CD4-positive, alpha-beta T cell treated with Interleukin-12 subunit alpha and Interleukin-12 subunit beta, for 1 hour (primary cell): ENCODE measurements at regions not wholly inside any gene's neighbourhood (a gene's known extent, or its start where the extent isn't known, plus 50 kb on each side); places are given as distances from the start of the nearest gene placed in this dataset.

Source experiments
- DNase-seq: peaks from one replicate; pipeline ENCODE4 v3.0.0-alpha.2; 2020

DNA sequence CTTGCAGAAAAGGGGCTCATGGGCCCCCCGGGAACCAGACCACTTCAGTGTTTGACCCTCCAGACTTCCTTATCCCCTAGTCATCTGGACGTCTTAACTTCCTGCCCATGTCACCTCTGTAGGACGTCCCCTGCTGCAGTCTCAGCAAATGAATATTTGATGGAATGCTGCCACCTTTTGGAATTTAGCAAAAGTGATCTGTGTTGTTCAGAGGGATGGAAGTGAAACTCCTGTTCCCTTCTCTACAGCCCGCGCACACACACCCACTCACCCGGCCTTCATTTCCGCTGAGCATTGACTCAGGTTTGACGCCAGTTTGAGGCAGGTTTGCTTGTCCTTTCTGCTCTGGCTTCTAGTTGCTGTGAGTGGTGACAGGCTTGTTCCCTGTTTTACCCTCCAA, 507.2 kb upstream of the EEF2KMT start:
- no peak for DNase-seq

DNA sequence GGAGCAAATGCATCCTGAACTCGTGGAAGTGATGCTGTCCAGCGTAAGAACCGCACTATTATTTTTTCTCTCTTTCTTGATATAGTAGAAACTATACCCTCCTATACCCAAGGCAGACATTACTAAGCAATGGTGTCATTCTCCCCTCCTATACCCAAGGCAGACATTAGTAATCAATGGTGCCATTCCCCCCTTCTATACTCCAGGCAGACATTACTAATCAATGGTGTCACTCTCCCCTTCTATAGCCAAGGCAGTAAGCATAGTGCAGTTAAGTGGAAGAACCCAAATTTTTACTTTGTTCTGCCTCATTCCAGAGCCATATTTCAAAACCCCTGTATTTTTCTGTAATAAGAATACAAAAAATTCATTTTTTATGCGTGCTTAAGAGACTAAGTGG, 506.2 kb upstream of the EEF2KMT start:
- no peak for DNase-seq

DNA sequence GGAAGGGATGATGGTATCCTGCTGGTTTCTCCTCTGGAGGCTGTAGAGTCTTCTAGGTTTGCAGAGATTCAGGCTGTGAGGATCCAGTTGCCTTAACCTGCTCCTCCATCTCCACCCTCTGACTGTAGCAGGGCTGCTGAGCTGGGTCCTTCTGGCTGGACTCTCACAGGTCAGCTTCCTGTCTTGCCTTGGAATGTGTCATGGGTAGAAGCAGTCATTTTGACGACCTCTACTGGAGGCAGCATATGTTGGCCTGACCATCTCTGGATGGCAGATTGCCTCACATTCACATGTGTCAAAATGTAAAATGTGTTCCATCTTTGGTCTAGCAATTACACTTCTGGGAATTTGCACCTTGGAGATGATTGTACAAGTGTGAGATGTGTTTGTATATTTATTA, 504.4 kb upstream of the EEF2KMT start:
- DNase-seq: no peak

DNA sequence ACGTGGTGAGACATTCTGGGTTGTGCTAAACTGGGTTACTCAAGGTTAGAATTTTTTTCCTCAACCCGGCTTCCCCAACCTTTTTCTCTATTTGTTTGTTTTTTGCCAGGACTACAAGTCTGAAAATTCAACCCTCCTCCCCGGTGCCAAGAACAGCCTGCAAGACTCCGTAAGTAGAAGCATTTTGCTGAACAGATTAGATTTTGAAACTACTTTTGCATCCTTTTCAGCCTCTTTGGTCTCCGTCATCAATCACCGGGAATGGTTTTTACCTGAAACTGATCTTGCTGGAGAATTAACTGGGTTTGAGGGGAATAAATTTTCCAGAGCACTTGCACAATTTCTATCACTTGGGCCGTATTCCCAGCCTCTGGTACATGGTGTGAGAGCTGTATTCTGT, 501.2 kb upstream of the EEF2KMT start:
- DNase-seq: no peak

DNA sequence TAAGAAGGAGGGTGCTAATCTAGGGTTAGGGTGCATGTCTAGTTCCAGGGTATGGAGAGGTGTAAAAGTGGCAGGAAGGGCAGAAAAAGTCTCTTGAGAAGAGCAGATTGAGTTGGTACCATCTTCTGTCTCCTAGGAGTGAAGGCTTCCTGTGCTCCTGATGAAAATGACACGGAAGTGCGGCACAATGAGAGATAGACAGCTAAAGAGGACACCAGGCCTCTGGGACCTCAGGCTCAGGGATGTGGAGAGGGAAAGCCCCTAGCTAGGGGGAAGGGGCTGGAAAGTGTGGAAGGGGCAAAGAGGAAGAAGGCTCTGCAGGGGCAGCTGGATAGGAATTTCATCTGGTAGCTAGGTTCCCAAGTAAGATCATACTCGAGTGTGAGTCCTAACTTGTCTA, 498.3 kb upstream of the EEF2KMT start:
- no peak for DNase-seq

DNA sequence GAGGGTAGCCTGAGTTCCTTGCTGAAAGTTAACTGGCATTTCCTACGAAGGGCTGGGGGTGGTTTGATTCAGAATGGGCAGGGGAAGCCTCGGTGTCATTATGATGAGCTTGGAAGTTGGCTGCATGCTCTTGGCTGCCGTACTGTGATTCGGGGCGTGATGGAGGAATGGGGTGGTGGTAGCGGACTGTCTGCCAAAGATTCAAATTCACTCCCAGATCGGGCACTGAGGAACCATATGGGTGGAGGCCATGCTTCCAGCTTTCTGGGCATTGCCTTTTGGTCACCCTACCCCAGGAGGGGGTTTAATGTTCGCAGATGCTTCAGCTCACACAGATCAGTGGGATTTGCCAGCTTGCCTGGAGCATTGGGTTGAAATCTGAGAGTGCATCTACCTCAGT, 492.8 kb upstream of the EEF2KMT start:
- DNase-seq: no peak

DNA sequence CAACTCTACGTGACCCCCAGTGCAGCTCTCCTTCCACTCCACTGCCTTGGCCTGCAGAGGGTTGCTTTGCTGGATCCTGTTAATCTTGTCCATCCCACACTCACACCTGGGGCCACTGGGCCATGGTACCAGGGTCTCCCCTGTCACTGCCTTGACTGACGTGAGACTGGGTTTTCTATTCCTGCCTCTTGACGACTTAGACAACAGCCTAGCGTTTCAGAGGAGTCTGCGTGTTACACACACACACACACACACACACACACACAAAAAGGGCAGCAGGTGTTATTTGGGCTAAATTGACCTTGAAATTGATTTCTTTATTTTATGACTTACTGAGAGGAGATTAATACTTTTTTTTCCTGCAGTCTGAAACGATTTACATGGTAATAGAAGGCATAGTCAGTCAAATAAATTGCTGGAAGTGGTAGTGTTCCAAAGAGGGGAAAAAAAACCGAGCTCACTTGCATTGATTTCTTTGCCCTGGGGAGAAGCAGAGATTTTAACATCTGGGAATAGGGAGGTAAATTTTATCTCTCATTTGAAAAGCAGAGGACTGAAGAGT, 492.3 kb upstream of the EEF2KMT start:
- DNase-seq: no peak

DNA sequence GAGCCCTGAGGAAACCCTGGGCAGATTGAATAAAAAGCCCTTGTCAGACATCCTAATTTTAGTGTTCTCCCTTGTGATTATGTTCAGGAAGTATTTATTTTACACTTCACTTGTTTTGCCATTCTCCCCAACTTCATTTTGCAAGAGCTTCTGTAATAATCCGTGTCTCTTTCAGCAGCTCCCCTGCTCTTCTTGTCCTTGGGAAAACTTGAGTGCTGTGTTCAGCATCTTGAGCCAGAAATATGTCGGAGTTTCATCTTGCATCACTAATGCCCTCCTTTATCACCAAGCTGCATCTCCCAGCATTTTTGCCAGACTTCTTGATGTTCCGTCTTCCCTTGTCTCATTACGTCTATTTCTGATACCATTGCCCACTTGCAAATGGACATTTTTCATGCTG, 486.5 kb upstream of the EEF2KMT start:
- no peak for DNase-seq

DNA sequence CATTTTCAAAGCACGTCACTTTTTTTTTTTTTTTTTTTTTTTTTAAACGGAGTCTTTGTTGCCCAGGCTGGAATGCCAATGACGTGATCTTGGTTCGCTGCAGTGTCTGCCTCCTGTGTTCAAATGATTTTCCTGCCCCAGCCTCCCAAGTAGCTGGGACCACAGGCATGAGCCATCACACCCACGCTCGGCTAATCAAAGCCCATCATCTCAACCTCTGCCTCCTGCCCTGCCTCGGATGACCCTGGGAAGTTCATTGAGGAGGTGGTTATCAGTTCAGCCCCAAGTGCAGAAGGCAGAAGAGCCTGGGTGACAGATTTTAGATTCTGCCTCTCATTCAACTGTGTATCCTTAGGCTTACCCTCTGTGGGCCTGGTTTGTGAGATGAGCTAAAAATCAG, 484.9 kb upstream of the EEF2KMT start:
- no peak for DNase-seq

DNA sequence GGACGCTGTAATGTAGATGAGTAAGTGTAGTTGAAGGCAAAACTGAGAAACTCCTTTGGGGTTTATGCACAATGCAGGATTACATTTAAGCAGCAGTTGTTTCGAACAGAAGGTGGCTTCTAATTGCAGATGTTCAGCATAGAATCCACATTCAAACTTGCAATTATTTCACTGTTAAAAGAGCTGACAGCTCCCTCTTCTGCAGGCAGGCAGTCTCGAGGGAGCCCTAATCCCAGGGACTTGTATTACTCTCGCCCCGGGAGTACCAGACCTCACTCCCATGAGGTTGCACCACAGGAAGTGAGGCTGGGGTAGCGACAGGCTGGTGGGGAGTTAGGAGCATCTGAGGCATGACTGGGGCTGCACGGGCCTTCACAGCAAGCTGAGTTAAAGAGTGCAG, 484.3 kb upstream of the EEF2KMT start:
- no peak for DNase-seq

DNA sequence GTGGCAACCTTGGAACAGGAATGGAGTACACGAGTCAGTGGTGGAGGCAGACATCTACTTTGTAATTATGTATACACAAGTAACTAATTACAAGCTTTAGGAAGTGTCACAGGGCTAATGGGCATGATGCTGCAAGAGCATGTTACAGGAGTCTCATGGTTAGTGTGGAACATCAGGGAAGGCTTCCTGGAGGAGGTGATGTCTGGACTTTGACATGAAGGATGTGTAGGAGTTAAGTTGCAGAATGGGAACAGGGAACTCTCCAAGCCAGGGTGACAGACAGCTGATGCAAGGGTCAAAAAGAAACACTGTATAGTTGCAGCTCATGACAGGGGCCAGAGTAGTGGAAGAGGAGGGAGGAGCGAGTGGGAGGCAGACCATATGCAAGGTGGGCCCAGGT, 483.8 kb upstream of the EEF2KMT start:
- DNase-seq: no peak

DNA sequence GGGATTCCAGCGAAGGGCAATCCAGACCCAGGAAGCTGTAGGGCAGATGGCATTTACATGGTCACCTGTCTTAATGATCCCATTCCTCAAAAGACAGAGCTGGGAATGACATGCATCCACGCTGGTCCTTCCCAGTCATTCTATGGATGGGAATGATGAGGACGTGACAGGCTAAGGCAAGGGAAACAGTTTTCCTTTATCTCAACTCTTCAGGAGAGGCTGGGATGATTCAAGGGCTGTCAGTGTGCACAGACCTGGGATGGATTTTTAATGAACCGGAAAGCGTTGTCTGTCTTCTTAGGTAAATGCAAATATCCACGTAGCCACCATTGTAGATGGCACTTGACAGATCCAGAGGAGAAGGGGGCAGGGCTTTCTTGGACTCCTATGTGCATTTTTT, 483.2 kb upstream of the EEF2KMT start:
- DNase-seq: no peak

DNA sequence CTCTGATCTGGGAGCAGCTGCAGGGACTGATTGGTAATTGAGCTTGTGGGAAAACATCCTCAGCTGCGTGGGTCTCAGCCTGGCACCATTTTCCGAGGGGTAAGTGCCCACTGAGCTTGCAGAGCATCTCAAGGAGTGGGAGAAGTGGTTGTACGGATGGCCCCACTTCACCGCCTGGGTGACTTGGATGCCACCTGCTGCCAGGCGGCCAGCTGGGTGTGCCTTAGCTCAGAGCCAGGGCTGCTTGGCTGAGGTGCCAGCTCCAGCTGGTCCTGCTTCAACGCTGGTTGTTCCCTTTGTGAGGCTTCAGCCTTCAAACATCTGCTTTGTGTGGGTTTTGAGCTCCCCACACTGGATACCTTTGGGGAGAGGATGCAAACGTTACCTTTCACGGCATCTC, 482.7 kb upstream of the EEF2KMT start:
- no peak for DNase-seq

DNA sequence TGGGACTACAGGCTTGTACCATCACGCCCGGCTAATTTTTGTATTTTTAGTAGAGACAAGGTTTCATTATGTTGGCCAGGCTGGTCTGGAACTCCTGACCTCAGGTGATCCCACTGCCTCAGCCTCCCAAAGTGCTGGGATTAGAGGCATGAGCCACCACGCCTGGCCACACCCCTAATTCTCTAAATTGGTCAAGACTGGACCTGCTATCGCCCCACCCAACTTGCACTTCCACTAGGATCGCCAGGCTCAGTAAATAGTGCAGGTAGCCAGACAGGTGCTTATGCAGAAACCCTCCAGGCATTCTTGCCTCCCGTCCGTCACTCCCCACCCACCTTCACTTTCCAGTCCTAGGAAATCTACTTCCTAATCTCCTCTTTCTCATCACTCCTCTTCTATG, 481.4 kb upstream of the EEF2KMT start:
- DNase-seq: no peak

DNA sequence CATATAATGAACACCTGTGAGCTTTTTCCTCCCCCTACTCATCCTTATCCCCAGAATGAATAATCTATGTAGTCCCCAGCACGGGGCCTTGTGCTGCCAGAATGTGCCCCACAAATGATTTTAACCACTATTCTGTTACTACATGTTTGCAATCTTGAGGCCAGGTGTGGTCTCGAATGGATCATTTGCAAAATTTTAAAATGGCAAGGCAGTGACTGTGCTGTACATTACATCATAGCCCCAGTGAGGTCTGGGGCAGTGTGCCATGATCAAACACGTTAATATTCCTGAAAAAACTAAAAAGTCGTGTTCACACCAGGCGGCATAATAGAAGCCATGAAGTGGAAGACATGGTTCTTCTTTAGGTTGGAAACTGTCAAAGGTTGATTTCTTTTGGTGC, 479.9 kb upstream of the EEF2KMT start:
- DNase-seq: no peak

DNA sequence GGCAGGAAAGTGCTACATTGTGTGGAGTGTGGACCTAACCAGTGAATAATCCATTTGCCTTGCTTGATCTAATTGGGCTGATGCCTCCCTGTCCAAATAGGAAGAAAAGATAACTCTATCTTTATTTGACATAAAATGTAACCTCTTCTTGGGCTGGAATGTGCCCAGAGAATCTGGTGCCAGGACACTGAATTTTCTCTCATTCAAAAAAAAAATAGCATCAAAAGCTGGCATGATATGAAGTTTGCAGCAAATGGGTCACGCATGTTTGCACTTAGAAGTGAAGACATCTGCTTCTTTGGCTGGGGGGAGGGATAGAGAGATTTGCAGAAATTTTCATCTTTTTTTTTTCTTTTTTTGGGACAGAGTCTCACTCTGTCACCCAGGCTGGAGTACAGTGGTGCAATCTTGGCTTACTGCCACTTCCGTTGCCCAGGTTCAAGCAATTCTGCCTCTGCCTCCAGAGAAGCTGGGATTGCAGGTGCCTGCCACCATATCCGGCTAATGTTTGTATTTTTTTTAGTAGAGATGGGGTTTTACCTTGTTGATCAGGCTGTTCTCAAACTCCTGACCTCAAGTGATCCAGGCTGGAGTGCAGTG, 478.2 kb upstream of the EEF2KMT start:
- no peak for DNase-seq

DNA sequence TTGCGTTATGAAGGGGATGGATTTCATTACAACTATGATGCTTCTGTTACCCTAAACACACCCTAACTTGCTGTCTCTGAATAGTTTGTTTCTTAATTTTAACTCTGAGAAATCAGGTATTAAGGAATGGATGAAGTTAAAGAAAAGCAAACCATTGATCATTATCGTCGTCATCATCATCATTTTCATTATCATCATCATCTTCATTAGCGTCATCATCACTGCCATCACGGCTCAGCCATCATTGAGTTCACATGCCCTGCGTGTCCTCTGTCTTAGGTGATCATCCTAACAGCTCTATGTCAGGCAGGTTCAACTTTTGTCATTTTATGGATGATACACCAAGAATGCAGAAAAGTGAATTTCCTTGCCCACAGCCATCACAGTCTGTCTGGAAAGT, 477.5 kb upstream of the EEF2KMT start:
- no peak for DNase-seq

DNA sequence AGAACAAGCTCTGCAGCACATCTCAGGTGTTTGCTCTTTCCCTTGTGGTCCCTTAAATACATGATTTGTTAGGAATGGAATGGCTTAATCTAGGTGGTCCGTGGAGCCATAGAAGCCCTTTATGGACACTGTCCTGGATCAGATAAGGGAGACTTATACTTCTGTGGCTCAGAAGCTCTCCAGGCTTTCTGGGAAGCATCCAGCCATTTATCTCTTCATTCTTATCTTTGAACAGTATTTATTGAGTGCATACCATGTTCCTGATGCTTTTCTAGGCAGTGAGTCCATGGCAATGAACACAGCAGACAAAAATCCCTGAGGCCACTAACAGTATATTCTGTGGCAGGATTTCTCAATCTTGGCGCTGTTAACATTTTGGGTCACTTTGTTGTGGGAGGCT, 474.5 kb upstream of the EEF2KMT start:
- no peak for DNase-seq

DNA sequence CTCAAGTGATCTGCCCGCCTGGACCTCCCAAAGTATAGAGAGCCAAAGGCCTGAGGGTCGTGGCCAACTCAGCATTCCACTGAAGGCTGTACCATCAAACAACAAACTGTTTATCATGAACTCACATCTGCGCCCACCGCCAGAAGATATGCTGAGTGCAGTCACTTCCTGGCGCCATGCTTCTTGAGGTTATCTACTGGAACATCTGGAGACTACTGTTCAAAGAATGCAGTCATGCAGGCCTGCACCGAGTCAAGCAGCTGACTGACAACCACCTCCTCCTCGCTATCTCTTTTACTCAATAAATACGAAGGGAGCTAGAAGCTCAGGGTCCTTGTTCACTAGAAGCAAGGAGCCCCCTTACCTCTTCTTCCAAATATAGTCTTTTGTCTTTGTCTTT, 473.9 kb upstream of the EEF2KMT start:
- DNase-seq: no peak

DNA sequence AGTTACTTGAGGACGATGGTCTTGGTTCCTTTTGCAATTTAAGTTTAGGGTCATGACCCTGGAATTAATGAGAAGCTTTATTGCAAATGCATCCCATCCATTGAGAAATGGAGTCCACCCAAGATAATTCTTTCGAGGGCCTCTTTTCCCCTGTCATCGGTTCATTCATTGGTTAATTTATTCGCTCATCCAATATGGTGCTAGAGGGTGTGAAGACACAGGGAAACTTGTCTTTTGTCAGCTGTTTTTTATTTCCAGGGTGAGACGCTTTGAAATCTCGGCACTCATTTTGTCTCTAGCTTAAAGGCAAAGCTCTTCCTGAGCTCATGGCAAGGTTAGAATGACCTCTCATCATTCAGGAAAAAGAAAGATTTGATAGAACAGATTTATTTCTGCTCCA, 464.2 kb upstream of the EEF2KMT start:
- DNase-seq: no peak

DNA sequence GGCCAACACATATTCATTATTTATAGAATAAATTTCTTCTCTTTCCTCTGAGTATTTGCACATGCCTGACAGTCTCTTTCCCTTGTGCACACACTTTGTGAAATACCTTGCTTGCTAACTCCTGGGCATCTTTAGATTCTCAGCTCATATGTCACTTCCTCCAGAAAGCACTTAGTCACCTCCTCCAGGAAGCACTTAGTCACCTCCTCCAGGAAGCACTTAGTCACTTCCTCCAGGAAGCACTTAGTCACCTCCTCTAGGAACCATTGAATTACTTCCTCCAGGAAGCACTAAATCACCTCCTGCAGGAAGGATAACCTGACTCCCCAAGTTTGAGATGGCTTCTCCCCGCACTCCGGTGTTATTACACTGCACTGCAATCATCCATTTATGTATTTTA, 462.5 kb upstream of the EEF2KMT start:
- no peak for DNase-seq

DNA sequence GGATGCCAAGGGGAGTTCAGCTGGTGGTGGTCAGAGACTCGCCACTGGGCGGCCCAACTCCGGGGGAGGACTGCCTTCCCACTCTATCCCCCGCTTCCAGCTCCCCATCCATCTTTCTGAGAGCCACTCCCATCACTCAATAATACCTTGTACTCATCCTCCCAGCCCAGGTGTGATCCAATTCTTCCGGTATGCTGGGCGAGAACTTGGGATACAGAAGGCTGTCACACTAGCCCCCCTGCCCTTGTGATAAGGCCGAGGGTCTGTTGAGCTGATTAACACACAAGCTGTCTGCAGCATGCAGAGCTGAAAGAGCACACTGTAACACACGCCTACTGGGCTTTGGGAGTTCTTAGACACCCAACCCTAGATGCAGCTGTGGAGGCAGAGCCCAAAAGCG, 460.4 kb upstream of the EEF2KMT start:
- DNase-seq: no peak

DNA sequence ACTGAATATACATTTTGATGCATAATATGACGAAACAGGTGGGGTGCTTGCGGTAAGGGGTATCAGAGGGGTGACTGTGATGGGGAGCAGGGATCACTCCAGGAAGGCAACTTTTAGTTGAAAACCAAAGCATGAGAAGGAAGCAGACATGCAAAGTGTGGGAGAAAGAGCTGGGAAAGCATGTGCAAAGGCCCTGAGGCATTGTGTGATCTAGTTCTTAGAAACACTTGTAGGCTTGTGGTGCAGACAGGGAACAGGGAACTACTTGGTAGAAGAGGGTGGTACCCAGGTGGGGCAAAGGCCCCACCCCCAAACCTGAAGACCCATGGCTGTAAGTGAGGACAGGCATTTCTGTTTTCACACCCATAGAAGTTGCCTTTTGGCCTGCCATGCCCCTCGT, 459.9 kb upstream of the EEF2KMT start:
- DNase-seq: no peak

DNA sequence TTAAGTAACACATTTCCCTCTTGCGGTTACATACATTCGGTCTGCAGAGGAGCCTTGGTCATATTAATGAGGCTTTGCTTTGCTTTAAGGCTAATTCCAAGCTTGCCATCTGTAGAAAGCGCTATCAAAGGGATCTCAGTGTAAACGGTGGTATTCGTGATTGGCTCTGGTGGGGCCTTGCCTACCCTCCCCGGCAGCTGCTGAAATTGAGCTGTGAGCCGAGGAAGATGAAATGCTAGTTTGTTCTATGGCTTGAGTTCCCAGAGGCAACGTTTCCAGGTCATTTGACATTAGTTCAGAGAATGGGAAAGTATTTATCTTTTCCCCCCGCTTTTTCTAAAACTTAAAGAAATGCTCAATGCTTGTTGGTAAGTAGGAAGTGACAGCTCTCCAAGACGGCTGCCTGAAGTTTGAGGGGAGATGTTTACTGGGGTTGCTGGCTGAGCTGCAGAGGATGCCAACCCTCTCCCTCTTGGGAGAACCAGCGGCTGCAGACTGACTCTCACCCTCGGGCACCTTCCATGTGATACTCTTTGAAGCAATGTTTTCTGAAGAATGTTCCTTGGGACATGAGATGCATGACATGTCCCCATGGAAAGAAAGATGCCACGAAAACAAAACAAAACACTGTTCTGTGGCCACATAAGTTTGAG, 458.7 kb upstream of the EEF2KMT start:
- DNase-seq: no peak

DNA sequence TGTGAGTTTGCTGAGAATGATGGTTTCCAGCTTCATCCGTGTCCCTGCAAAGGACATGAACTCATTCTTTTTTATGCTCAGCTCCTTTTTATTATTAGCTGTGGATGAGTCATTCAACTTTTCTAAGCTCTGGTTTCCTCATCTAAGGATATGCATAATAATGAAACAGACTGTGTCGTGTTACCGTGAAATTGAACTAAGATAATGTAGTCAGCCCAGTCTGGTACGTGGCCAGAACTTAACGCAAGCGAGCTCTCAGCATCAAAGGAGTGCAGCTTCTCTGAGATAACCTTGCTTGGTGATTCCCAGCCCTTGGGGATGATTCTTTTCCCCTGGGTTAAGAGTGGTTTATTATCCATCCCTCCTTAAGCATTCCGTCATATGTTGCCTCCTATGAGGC, 454.3 kb upstream of the EEF2KMT start:
- DNase-seq: no peak
